HAP-1 (cell line): ENCODE measurements at regions not wholly inside any gene's neighbourhood (a gene's known extent, or its start where the extent isn't known, plus 50 kb on each side); places are given as distances from the start of the nearest gene placed in this dataset.
"Not testable (repeated sequence)": the region's sequence is repeated elsewhere in the genome, so short reads cannot be mapped to it uniquely, and the experiment has no call there.

Source experiments
- DNase-seq, 2 experiments: peaks; one replicate each; pipeline ENCODE4 v3.0.0-alpha.2; 2016 to 2020; ENCODE audit warnings: low spot score in 2 of 2
- H3K27me3 ChIP-seq: fragments of 250-450 bp; sonication (Bioruptor Pico); 2 replicates; pipeline ENCODE4 v1.5.1; 2020; ENCODE audit warnings: low read depth, mild to moderate bottlenecking, moderate library complexity
- H3K36me3 ChIP-seq: fragments of 250-450 bp; sonication (Bioruptor Pico); replicated peaks from 2 replicates; pipeline ENCODE4 v1.5.1; 2020; ENCODE audit warnings: mild to moderate bottlenecking
- H3K4me1 ChIP-seq: fragments of 250-450 bp; sonication (Bioruptor Pico); 2 replicates; pipeline ENCODE4 v1.5.1; 2020; ENCODE audit warnings: mild to moderate bottlenecking
- H3K4me3 ChIP-seq: fragments of 250-450 bp; sonication (Bioruptor Pico); 2 replicates; pipeline ENCODE4 v1.5.1; 2020; ENCODE audit warnings: mild to moderate bottlenecking, moderate library complexity
- H3K9me3 ChIP-seq: fragments of 250-450 bp; sonication (Bioruptor Pico); 2 replicates; pipeline ENCODE4 v1.5.1; 2020; ENCODE audit warnings: mild to moderate bottlenecking, moderate library complexity
- in situ Hi-C: fragments of 300-500 bp; cut with MboI; formaldehyde crosslinking; loops from 3 replicates; pipeline ENCODE4 v1.14.3; 2020; ENCODE audit warnings: low sequenced_read_pairs, inconsistent platforms, mixed read lengths

GRCh38 chr12:131245564-131246355 is 292.1 kb downstream of the ADGRD1 start:
- Histone ChIP-seq H3K27me3 (no peaks in the 10 kb centered on the region), H3K4me1 (no peaks in the 10 kb centered on the region), H3K4me3 (no peak overlapping the region), H3K9me3 (no peaks in the 10 kb centered on the region), H3K36me3 (no peaks in the 10 kb centered on the region)
- in situ Hi-C loops: no loop called here
- DNase-seq: no peak

GRCh38 chr12:131247026-131247725 is 293.5 kb downstream of the ADGRD1 start:
- H3K4me1 ChIP-seq, DNase-seq, in situ Hi-C loops, H3K36me3 ChIP-seq, H3K27me3 ChIP-seq, H3K9me3 ChIP-seq, H3K4me3 ChIP-seq: not testable (repeated sequence)

- H3K4me1 ChIP-seq, H3K9me3 ChIP-seq, DNase-seq, H3K27me3 ChIP-seq, in situ Hi-C loops, H3K4me3 ChIP-seq, H3K36me3 ChIP-seq: not testable (repeated sequence)
Measured at GRCh38 chr12:131247875-131248274, 294.2 kb downstream of the ADGRD1 start.

GRCh38 chr12:131249246-131250027 is 295.7 kb downstream of the ADGRD1 start:
- H3K4me1 ChIP-seq: no peaks in the 10 kb centered on the region
- H3K27me3 ChIP-seq: no peaks in the 10 kb centered on the region
- H3K36me3 ChIP-seq: no peaks in the 10 kb centered on the region
- H3K9me3 ChIP-seq: no peaks in the 10 kb centered on the region
- no peak for DNase-seq
- in situ Hi-C loops: no loop called here
- H3K4me3 ChIP-seq: no peak overlapping the region

GRCh38 chr12:131250028-131250950 is 296.6 kb downstream of the ADGRD1 start:
- no peak for DNase-seq
- Histone ChIP-seq H3K27me3 (no peaks in the 10 kb centered on the region), H3K36me3 (no peaks in the 10 kb centered on the region), H3K9me3 (no peaks in the 10 kb centered on the region), H3K4me1 (no peaks in the 10 kb centered on the region), H3K4me3 (no peak overlapping the region)
- in situ Hi-C loops: no loop called here

GRCh38 chr12:131250951-131251315 is 297.2 kb downstream of the ADGRD1 start:
- no peaks in the 10 kb centered on the region for H3K4me1 ChIP-seq
- in situ Hi-C loops: no loop called here
- no peak overlapping the region for H3K4me3 ChIP-seq
- DNase-seq: no peak
- no peaks in the 10 kb centered on the region for H3K27me3 ChIP-seq
- no peaks in the 10 kb centered on the region for H3K36me3 ChIP-seq
- no peaks in the 10 kb centered on the region for H3K9me3 ChIP-seq

GRCh38 chr12:131251336-131252101 is 297.8 kb downstream of the ADGRD1 start:
- no peaks in the 10 kb centered on the region for H3K4me1 ChIP-seq
- in situ Hi-C loops: no loop called here
- no peak for DNase-seq
- H3K36me3 ChIP-seq: no peaks in the 10 kb centered on the region
- no peak overlapping the region for H3K4me3 ChIP-seq
- no peaks in the 10 kb centered on the region for H3K27me3 ChIP-seq
- H3K9me3 ChIP-seq: no peaks in the 10 kb centered on the region

GRCh38 chr12:131253376-131254026 is 299.8 kb downstream of the ADGRD1 start:
- no peak overlapping the region for H3K4me3 ChIP-seq
- DNase-seq: no peak
- no peaks in the 10 kb centered on the region for H3K9me3 ChIP-seq
- no peaks in the 10 kb centered on the region for H3K27me3 ChIP-seq
- H3K36me3 ChIP-seq: no peaks in the 10 kb centered on the region
- in situ Hi-C loops: no loop called here
- H3K4me1 ChIP-seq: no peaks in the 10 kb centered on the region

- no peaks in the 10 kb centered on the region for H3K36me3 ChIP-seq
- no peak for DNase-seq
- H3K27me3 ChIP-seq: no peaks in the 10 kb centered on the region
- H3K4me3 ChIP-seq: no peak overlapping the region
- in situ Hi-C loops: no loop called here
- no peaks in the 10 kb centered on the region for H3K9me3 ChIP-seq
- H3K4me1 ChIP-seq: no peaks in the 10 kb centered on the region
Measured at GRCh38 chr12:131254374-131254773, 300.7 kb downstream of the ADGRD1 start.

GRCh38 chr12:131258398-131258797 is 304.7 kb downstream of the ADGRD1 start:
- Histone ChIP-seq H3K9me3 (no peaks in the 10 kb centered on the region), H3K4me3 (no peak overlapping the region), H3K36me3 (no peaks in the 10 kb centered on the region), H3K4me1 (no peaks in the 10 kb centered on the region), H3K27me3 (no peaks in the 10 kb centered on the region)
- no peak for DNase-seq
- in situ Hi-C loops: no loop called here

- in situ Hi-C loops: no loop called here
- Histone ChIP-seq H3K4me1 (no peaks in the 10 kb centered on the region), H3K4me3 (no peak overlapping the region), H3K36me3 (no peaks in the 10 kb centered on the region), H3K9me3 (no peaks in the 10 kb centered on the region), H3K27me3 (no peaks in the 10 kb centered on the region)
- DNase-seq: no peak
Measured at GRCh38 chr12:131260251-131260905, 306.7 kb downstream of the ADGRD1 start.

- H3K9me3 ChIP-seq: no peaks in the 10 kb centered on the region
- no peaks in the 10 kb centered on the region for H3K4me1 ChIP-seq
- H3K4me3 ChIP-seq: no peak overlapping the region
- H3K36me3 ChIP-seq: no peaks in the 10 kb centered on the region
- in situ Hi-C loops: no loop called here
- DNase-seq: no peak
- no peaks in the 10 kb centered on the region for H3K27me3 ChIP-seq
Measured at GRCh38 chr12:131260954-131261353, 307.2 kb downstream of the ADGRD1 start.
